ENCODE measurements at regions not wholly inside any gene's neighbourhood (a gene's known extent, or its start where the extent isn't known, plus 50 kb on each side); places are given as distances from the start of the nearest gene placed in this dataset.

DNA sequence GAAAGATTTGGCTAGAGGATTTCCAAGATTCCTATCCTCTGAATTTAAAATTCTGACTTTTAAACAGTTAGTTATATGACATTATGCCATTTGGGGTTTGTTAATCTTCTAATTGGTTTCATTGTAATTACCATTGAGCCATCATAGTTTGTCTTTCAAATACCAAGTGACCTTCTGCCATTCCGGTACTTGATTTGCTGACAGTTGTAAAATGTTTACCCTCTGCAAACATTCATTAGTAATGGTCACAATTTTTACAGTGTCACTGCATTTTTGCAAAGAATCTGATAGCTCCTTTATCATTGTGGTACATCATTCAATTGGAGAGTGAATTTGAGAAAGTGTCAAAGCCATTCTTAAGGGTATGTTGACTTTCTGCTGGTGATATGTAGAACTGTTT, 645.0 kb upstream of the TBL1XR1 start:
- H3K4me3 ChIP-seq: no peak overlapping the region
- no peak for DNase-seq
- H3K36me3 ChIP-seq: no peaks in the 10 kb centered on the region
- ATAC-seq: no peak
- in situ Hi-C loops (cut with MboI; ENCODE audit: low sequenced_read_pairs in 4 of 4) (no loop called here), intact Hi-C loops (cut with DNase I; ENCODE audit: low total_unique reads) (no loop called here)
- H3K9me3 ChIP-seq: no peaks in the 10 kb centered on the region
- H3K27ac ChIP-seq: no peak overlapping the region
- TF ChIP-seq, protein P1, sequence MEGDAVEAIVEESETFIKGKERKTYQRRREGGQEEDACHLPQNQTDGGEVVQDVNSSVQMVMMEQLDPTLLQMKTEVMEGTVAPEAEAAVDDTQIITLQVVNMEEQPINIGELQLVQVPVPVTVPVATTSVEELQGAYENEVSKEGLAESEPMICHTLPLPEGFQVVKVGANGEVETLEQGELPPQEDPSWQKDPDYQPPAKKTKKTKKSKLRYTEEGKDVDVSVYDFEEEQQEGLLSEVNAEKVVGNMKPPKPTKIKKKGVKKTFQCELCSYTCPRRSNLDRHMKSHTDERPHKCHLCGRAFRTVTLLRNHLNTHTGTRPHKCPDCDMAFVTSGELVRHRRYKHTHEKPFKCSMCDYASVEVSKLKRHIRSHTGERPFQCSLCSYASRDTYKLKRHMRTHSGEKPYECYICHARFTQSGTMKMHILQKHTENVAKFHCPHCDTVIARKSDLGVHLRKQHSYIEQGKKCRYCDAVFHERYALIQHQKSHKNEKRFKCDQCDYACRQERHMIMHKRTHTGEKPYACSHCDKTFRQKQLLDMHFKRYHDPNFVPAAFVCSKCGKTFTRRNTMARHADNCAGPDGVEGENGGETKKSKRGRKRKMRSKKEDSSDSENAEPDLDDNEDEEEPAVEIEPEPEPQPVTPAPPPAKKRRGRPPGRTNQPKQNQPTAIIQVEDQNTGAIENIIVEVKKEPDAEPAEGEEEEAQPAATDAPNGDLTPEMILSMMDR (IDR thresholded peaks at IDR 0.05 in 4 of 5, conservative IDR thresholded peaks at IDR 0.05 in 1 of 5): no peak
- TF ChIP-seq POLR2A (IDR thresholded peaks at IDR 0.05): no peak
- H3K4me1 ChIP-seq: no peaks in the 10 kb centered on the region
- H3K27me3 ChIP-seq: no peaks in the 10 kb centered on the region

DNA sequence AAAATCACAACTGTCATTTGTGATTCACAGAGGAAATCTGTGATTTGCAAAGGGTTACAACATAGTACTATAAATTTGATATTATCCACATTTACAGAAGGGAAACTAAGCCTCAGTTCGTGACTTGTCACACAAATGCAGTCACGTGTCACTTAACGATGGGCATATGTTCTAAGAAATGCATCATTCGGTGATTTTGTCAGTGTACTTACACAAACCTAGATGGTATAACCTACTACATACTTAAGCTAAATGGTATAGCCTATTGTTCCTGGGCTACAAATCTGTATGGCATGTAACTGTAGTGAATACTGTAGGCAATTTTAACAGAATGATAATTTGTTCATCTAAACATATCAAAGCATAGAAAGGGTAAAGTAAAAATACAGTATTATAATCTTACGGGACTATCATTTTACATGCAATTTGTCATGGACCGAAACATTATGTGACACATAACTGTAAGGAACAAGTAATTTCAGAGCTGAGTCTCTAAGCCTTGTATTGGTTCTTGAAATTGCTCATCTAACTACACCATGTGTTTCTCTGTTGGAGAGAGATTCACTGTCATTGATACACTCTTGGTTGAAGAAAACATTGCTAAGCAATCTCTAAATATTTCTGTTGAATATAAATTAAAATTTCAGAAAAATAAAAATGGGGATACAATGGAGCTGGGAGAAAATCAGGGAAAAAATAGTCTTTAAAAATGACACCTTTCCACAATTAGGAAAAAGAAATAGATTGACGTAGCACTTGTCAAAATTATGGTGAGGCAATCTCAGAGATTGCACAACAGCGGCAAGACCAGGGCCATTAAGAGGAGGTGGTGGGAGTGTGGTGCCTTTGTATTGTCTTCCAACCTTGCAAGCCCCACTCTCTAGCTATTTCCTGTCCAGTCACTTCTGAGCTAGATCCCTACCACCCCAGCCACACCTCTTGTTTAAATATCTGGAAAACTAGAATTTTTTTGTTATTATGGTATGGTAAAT, 645.8 kb upstream of the TBL1XR1 start:
- no peaks in the 10 kb centered on the region for H3K27me3 ChIP-seq
- ATAC-seq (no peak), DNase-seq (no peak)
- no peaks in the 10 kb centered on the region for H3K36me3 ChIP-seq
- H3K4me3 ChIP-seq: no peak overlapping the region
- H3K4me1 ChIP-seq: no peaks in the 10 kb centered on the region
- H3K9me3 ChIP-seq: no peaks in the 10 kb centered on the region
- TF ChIP-seq, protein P1 (IDR thresholded peaks at IDR 0.05 in 4 of 5, conservative IDR thresholded peaks at IDR 0.05 in 1 of 5): no peak
- TF ChIP-seq POLR2A (IDR thresholded peaks at IDR 0.05): no peak
- in situ Hi-C loops (cut with MboI; ENCODE audit: low sequenced_read_pairs in 4 of 4): no loop called here
- intact Hi-C loops (cut with DNase I; ENCODE audit: low total_unique reads): no loop called here
- H3K27ac ChIP-seq: no peak overlapping the region

DNA sequence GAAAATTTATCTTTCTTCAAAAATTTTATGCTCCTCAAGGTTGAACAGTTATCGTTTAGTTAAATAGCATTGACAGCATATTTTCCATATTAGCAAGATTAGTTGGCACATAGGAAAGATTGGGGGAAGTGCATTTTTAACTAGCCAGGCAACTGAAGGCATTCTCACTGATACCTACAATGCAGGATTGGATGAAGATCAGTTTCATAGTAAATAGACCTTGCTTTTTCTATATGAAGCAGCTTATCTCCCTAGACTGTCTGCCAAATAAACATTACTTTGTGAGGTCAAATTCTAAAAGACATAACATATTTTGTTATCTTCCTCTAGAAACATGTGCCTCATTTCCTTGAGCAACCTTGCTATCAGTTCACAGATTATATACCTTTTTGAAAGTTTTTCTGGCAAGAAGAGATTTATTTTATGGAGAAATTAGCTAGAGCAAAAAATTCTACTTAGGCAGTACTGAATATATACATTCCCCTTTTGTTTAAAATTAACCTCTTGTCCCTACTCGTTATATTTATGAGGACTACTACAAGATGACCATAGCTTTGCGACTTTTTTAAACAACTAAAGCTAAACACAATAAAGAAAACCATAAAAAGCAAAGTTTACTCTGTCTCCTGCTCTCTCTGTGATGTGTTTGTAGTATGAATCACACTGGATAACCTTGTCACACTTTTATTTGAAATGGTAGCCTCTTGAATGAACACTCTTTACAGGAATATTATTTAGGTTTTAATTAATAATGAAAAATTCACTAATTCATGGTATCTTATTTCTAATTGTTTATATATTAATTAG, 654.9 kb upstream of the TBL1XR1 start:
- Histone ChIP-seq H3K4me1 (no peaks in the 10 kb centered on the region), H3K9me3 (no peaks in the 10 kb centered on the region), H3K27ac (no peak overlapping the region), H3K36me3 (no peaks in the 10 kb centered on the region), H3K27me3 (no peaks in the 10 kb centered on the region), H3K4me3 (no peak overlapping the region)
- ATAC-seq (no peak), DNase-seq (no peak)
- no peak for TF ChIP-seq POLR2A (IDR thresholded peaks at IDR 0.05)
- TF ChIP-seq, protein P1 (IDR thresholded peaks at IDR 0.05 in 4 of 5, conservative IDR thresholded peaks at IDR 0.05 in 1 of 5): no peak
- intact Hi-C loops (cut with DNase I; ENCODE audit: low total_unique reads): no loop called here
- in situ Hi-C loops (cut with MboI; ENCODE audit: low sequenced_read_pairs in 4 of 4): no loop called here

DNA sequence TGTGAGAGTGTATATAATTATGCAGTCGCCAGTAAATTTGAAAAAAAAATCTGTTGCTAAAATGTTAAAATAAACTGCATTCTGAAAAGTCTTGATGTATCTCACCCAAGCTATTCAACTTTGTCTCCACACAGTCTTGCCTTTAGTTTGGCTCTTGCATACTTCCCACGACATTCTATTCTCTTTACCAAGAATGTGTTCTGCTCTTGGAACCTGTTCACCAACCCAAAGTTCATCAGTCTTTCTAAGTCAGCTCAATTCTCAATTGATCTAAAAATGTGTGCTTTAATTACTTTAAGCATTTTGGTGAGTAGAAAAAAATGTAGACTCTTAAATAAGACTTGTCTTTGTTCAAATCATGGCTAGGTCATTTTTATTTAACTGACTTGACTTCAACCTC, 657.7 kb upstream of the TBL1XR1 start:
- ATAC-seq (no peak), DNase-seq (no peak)
- no peaks in the 10 kb centered on the region for H3K4me1 ChIP-seq
- no peaks in the 10 kb centered on the region for H3K36me3 ChIP-seq
- no peak overlapping the region for H3K27ac ChIP-seq
- no peaks in the 10 kb centered on the region for H3K27me3 ChIP-seq
- no peaks in the 10 kb centered on the region for H3K9me3 ChIP-seq
- intact Hi-C loops (cut with DNase I; ENCODE audit: low total_unique reads) (no loop called here), in situ Hi-C loops (cut with MboI; ENCODE audit: low sequenced_read_pairs in 4 of 4) (no loop called here)
- no peak for TF ChIP-seq POLR2A (IDR thresholded peaks at IDR 0.05)
- TF ChIP-seq, protein P1 (IDR thresholded peaks at IDR 0.05 in 4 of 5, conservative IDR thresholded peaks at IDR 0.05 in 1 of 5): no peak
- H3K4me3 ChIP-seq: no peak overlapping the region
